GM12874 (cell line): ENCODE measurements at regions not wholly inside any gene's neighbourhood (a gene's known extent, or its start where the extent isn't known, plus 50 kb on each side); places are given as distances from the start of the nearest gene placed in this dataset.

ENCODE experiments used
- TF ChIP-seq, protein P1 (sequence below): IDR thresholded peaks from 2 replicates; pipeline ENCODE4 v1.5.1; 2011; ENCODE audit warnings: low read depth, mild to moderate bottlenecking, control low read depth, low read length, moderate library complexity; ENCODE audit not compliant: insufficient read depth

DNA sequence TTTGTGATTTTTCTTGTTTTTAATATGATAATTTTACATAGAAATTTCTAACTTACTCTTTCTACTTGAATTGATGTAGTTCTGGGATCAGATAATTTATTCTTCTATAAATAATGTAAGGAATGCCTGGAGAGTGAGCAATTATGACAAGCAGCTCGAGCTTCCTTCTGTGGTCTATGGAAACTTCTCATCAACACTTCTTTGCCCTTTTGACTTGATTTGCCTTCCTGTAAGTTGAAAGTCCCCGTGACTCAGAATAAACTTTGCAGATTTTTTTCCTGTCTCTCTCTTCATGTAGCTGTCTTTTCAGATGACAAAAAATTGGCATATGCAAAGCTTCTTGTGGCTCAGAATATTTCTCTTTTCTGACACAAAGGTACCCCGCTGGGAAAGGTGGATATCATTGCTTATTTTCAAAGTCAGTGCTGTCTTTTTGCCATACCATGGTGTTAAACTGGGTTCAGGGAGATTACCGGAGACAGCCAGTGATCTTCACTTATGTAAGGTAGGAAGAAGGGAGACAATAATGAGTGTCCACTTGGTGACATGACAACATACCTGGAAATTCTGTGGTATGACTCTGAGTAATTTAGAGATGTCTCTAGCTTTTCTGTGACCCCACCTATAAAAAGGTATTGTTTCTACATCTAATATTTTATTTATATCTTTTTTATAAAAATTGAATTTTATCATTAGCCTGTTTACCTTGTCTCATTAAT, 278.6 kb upstream of the GNPDA2 start:
- TF ChIP-seq, protein P1, sequence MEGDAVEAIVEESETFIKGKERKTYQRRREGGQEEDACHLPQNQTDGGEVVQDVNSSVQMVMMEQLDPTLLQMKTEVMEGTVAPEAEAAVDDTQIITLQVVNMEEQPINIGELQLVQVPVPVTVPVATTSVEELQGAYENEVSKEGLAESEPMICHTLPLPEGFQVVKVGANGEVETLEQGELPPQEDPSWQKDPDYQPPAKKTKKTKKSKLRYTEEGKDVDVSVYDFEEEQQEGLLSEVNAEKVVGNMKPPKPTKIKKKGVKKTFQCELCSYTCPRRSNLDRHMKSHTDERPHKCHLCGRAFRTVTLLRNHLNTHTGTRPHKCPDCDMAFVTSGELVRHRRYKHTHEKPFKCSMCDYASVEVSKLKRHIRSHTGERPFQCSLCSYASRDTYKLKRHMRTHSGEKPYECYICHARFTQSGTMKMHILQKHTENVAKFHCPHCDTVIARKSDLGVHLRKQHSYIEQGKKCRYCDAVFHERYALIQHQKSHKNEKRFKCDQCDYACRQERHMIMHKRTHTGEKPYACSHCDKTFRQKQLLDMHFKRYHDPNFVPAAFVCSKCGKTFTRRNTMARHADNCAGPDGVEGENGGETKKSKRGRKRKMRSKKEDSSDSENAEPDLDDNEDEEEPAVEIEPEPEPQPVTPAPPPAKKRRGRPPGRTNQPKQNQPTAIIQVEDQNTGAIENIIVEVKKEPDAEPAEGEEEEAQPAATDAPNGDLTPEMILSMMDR = no peak

DNA sequence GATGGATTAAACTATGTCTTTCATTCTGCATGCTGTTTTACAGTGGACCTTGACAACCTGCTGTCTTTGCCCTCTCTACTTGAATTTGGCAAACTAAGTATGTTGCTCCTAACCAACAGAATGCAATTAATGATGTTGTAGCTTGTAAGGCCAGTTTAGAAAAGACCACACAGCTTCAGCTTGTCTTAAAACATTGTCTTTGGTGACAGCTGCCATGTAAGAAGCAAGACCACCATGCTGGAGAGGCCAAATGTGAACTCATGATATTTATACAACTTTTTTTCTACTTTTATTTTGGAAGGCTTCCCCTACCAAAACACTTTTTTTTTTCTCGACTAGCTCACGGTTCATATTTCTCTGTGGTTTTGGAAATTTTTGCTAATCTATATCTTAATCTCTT, 278.0 kb upstream of the GNPDA2 start:
- TF ChIP-seq, protein P1 = no peak

DNA sequence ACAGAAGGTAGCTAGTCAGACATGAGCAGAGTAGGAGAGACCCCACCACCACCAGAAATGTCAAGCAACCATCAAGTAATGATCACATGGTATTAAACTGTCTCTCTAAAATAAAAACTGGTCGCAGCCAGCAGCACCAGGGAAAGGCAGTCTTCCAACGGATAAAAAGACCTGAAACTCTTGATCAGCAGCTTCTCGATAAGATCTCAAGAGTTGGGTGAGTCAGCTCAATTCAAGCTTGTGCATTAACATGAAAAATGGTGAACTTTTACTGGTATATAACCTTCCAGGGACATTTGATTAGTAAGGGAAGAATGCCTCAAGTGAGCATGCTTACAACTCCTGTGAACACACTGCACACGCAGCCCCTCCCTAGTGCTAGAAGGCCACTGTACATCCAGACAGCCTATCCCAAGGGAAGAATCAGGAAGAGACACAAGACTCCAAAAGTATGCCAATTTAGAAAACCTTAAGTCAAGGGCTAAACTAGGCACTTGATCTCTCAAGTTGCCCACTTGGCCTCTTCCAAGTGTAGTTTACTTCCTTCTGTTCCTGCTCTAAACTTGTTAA, 270.0 kb upstream of the GNPDA2 start:
- TF ChIP-seq, protein P1 = no peak

DNA sequence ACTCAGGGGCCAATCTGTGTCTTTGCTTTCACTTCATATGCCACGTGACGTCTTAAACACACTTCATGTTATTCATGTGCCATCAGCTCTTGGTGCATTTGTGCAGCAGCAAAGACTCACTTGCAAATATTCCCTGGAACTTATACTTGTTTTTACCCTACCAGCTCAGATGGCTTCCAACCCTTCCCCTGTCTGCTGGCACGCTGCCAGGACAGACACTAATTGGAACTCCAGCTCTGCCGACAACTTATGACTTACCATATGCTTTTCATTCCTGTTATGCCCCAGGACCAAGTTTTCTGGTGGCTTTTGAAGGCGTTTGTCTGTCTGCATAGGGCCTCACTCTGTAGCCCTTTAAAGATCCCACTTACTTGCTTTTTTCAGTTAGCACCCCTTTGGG, 261.7 kb upstream of the GNPDA2 start:
- TF ChIP-seq, protein P1 = no peak

DNA sequence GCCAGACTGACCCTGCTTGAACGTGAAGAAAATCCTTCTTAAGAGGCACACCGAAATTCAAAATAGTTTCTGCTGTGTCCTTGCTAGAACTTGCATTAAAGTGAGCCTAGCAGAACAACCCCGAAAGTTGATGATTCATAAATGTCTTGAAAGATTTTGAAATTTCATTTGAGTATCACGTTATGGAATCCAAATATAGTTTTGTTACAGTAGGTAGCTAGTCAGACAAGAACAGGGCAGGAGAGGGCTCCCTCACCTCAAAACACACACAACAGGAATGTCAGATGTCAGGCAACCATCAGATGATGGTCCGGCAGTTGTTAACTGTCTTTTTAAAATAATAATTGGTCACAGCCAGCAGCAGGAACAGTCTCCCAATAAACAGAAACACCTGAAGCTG, 259.6 kb upstream of the GNPDA2 start:
- TF ChIP-seq, protein P1 = no peak

DNA sequence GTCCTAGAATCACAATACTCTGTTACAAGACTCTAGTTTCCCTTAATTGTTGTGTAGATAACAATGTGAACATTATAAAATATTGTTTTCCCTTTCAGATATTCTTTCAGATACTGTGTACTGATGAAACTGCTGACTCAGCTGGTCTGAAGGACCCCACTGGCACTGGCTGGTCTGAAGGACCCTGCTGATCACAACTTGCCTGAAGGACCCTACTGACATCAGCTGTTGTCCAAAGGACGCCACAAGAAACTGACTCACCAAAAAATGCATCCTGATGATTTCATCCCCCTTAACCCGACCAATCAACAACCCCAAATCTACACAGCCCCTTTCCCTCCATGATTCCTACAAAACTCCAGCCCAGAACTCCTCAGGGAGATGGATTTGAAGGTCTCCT, 258.8 kb upstream of the GNPDA2 start:
- TF ChIP-seq, protein P1 = no peak

DNA sequence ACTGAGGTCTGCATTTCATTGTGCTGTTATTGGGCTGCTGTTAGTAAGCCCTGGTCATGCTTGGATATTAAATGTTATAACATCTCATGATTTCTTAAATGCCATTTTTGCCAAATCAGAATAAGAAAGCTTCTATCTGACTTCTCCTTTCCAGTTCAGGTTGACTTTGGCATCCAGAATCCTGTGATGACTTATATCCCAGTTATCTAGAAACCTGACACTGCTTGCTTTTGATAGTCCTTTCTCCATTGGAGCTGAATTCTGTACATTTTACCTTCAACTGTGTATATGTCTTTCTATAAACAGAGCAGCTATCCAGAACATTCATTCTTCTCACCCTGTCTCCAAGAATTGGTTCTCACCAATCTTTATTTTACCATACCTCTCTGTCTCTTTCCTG, 257.7 kb upstream of the GNPDA2 start:
- TF ChIP-seq, protein P1 = no peak
